RWPE1 (cell line): ENCODE measurements at regions not wholly inside any gene's neighbourhood (a gene's known extent, or its start where the extent isn't known, plus 50 kb on each side); places are given as distances from the start of the nearest gene placed in this dataset.

Experiments used
- CTCF ChIA-PET: fragments of 350-600 bp; sonication (Branson Sonifier 250); formaldehyde crosslinking; extraction: SDS; loops from one replicate; lab custom pipeline; 2021; lab: Yijun Ruan, JAX
- POLR2A ChIA-PET: fragments of 400-600 bp; formaldehyde crosslinking; extraction: SDS; loops from one replicate; lab custom pipeline; 2020; ENCODE audit warnings: antibody characterized with exemption; ENCODE audit not compliant: low non-redundant PET; lab: Yijun Ruan, JAX
- DNase-seq: peaks from one replicate; pipeline ENCODE4 v3.0.0; 2012; ENCODE audit warnings: low spot score
- H3K27ac ChIP-seq: fragments of 450-650 bp; 2 replicates; pipeline ENCODE4 v1.5.1; 2017
- CTCF ChIP-seq: fragments of 450-650 bp; conservative IDR thresholded peaks from 2 replicates; pipeline ENCODE4 v1.5.1; 2017; ENCODE audit warnings: low read depth, mild to moderate bottlenecking

- POLR2A ChIA-PET: no interaction called here
Measured at GRCh38 chr10:24120646-24121045, 88.3 kb upstream of the KIAA1217 start.

GRCh38 chr10:24127516-24127915, 81.4 kb upstream of the KIAA1217 start:
- ChIA-PET POLR2A (no interaction called here), CTCF (interaction anchor here (0.6 kb wide), 1 partner anchor 87 kb away, joined by 3 read pairs; no protein-coding TSS in a partner anchor)
- no peak for TF ChIP-seq CTCF
- no peak overlapping the region for H3K27ac ChIP-seq
- no peak for DNase-seq

More at GRCh38 chr10:24120646-24121045, 88.3 kb upstream of the KIAA1217 start:
- no peak overlapping the region for H3K27ac ChIP-seq
- no peak for TF ChIP-seq CTCF
- DNase-seq: no peak
- CTCF ChIA-PET: interaction anchor here (0.6 kb wide), 1 partner anchor 336 kb away, joined by 3 read pairs; no protein-coding TSS in a partner anchor

GRCh38 chr10:24128066-24128730, 80.7 kb upstream of the KIAA1217 start:
- POLR2A ChIA-PET: no interaction called here
- TF ChIP-seq CTCF: no peak
- no peak overlapping the region for H3K27ac ChIP-seq
- CTCF ChIA-PET: interaction anchor here (0.5 kb wide), 1 partner anchor 970 kb away, joined by 3 read pairs; no protein-coding TSS in a partner anchor
- no peak for DNase-seq

- POLR2A ChIA-PET: no interaction called here
- DNase-seq: peak; percentile 16
- CTCF ChIA-PET: no interaction called here
- TF ChIP-seq CTCF: no peak
- H3K27ac ChIP-seq: no peak overlapping the region
Measured at GRCh38 chr10:24132741-24133140, 76.2 kb upstream of the KIAA1217 start.

GRCh38 chr10:24133835-24134234, 75.1 kb upstream of the KIAA1217 start:
- no peak for DNase-seq
- no peak overlapping the region for H3K27ac ChIP-seq
- ChIA-PET POLR2A (no interaction called here), CTCF (interaction anchor here (0.7 kb wide), 1 partner anchor 1802 kb away, joined by 3 read pairs; no protein-coding TSS in a partner anchor)
- TF ChIP-seq CTCF: no peak

- CTCF ChIA-PET: no interaction called here
- POLR2A ChIA-PET: no interaction called here
- TF ChIP-seq CTCF: no peak
- DNase-seq: no peak
- no peak overlapping the region for H3K27ac ChIP-seq
Measured at GRCh38 chr10:24136070-24136469, 72.9 kb upstream of the KIAA1217 start.
